ENCODE measurements at regions not wholly inside any gene's neighbourhood (a gene's known extent, or its start where the extent isn't known, plus 50 kb on each side); places are given as distances from the start of the nearest gene placed in this dataset.

GRCh38 chr6:141313986-141314385 lies 818.7 kb upstream of the GJE1 start:
- DNase-seq (ENCODE audit: low read depth) = no peak

GRCh38 chr6:141309295-141309694 lies 823.4 kb upstream of the GJE1 start:
- DNase-seq (ENCODE audit: low read depth) = peak; percentile 11

- DNase-seq (ENCODE audit: low read depth) = no peak
These were observed 825.3 kb upstream of the GJE1 start for GRCh38 chr6:141307309-141307998.

- no peak for DNase-seq (ENCODE audit: low read depth)
These were observed 828.8 kb upstream of the GJE1 start for GRCh38 chr6:141303907-141304306.

- no peak for DNase-seq (ENCODE audit: low read depth)
These were observed 830.9 kb upstream of the GJE1 start for GRCh38 chr6:141301779-141302178.

- DNase-seq (ENCODE audit: low read depth) = no peak
These were observed 841.6 kb upstream of the GJE1 start for GRCh38 chr6:141290941-141291721.

GRCh38 chr6:141288947-141289346 lies 843.8 kb upstream of the GJE1 start:
- no peak for DNase-seq (ENCODE audit: low read depth)

GRCh38 chr6:141282263-141282662 lies 850.5 kb upstream of the GJE1 start:
- DNase-seq (ENCODE audit: low read depth) = no peak

- no peak for DNase-seq (ENCODE audit: low read depth)
These were observed 863.0 kb upstream of the GJE1 start for GRCh38 chr6:141269684-141270083.

GRCh38 chr6:141267420-141267819 lies 865.3 kb upstream of the GJE1 start:
- no peak for DNase-seq (ENCODE audit: low read depth)

GRCh38 chr6:141265756-141266623 lies 866.7 kb upstream of the GJE1 start:
- DNase-seq (ENCODE audit: low read depth) = no peak

- no peak for DNase-seq (ENCODE audit: low read depth)
These were observed 868.6 kb upstream of the GJE1 start for GRCh38 chr6:141264101-141264500.

- no peak for DNase-seq (ENCODE audit: low read depth)
These were observed 871.1 kb upstream of the GJE1 start for GRCh38 chr6:141261672-141262060.

GRCh38 chr6:141261016-141261671 lies 871.6 kb upstream of the GJE1 start:
- DNase-seq (ENCODE audit: low read depth) = no peak

GRCh38 chr6:141260627-141261015 lies 872.1 kb upstream of the GJE1 start:
- DNase-seq (ENCODE audit: low read depth) = no peak

GRCh38 chr6:141259807-141260206 lies 872.9 kb upstream of the GJE1 start:
- DNase-seq (ENCODE audit: low read depth) = no peak

- DNase-seq (ENCODE audit: low read depth) = no peak
These were observed 873.6 kb upstream of the GJE1 start for GRCh38 chr6:141259091-141259490.

- no peak for DNase-seq (ENCODE audit: low read depth)
These were observed 874.2 kb upstream of the GJE1 start for GRCh38 chr6:141258516-141258915.

- no peak for DNase-seq (ENCODE audit: low read depth)
These were observed 878.4 kb upstream of the GJE1 start for GRCh38 chr6:141254336-141254735.

GRCh38 chr6:141252828-141253608 lies 879.7 kb upstream of the GJE1 start:
- DNase-seq (ENCODE audit: low read depth) = peak; percentile 11

- DNase-seq (ENCODE audit: low read depth) = no peak
These were observed 881.4 kb upstream of the GJE1 start for GRCh38 chr6:141251286-141251685.
